ENCODE measurements at regions not wholly inside any gene's neighbourhood (a gene's known extent, or its start where the extent isn't known, plus 50 kb on each side); places are given as distances from the start of the nearest gene placed in this dataset.

- Histone ChIP-seq H3K4me3 (no peak overlapping the region), H3K27ac (no peak overlapping the region), H3K4me2 (no peak overlapping the region), H3K9me3 (no peaks in the 10 kb centered on the region), H3K4me1 (no peaks in the 10 kb centered on the region)
- TF ChIP-seq HOXB13 (CRISPR knock-in tag; IDR thresholded peaks at IDR 0.05; ENCODE audit: low read depth) (no peak), RCOR1 (IDR thresholded peaks at IDR 0.05; ENCODE audit: low read depth, low read length) (no peak), RNF2 (IDR thresholded peaks at IDR 0.05; ENCODE audit: borderline replicate concordance, low read depth) (no peak), CHD4 (IDR thresholded peaks at IDR 0.05; ENCODE audit: borderline replicate concordance) (no peak), REST (IDR thresholded peaks at IDR 0.05) (no peak)
- CTCF ChIA-PET, result interaction anchor here (1.0 kb wide), 1 partner anchor 15 kb away, joined by 4 read pairs; no protein-coding TSS in a partner anchor
- ATAC-seq (no peak), DNase-seq (ENCODE audit: low read depth in 1 of 2, low spot score in 1 of 2) (no peak), FAIRE-seq (no peak)
- WGBS (ENCODE audit: missing lambda C conversion rate), result 12% methylated on average over 3 of the region's 3 CpGs
- POLR2A ChIA-PET, result no interaction called here
Observed at GRCh38 chr7:48755061-48755555, 169.2 kb upstream of the CDC14C start.

GRCh38 chr7:48759431-48760080 lies 164.8 kb upstream of the CDC14C start:
- CTCF ChIA-PET, result no interaction called here
- 0% methylated on average over 1 of the region's 1 CpG for WGBS (ENCODE audit: missing lambda C conversion rate)
- DNase-seq (ENCODE audit: low read depth in 1 of 2, low spot score in 1 of 2), result no peak
- no peaks in the 10 kb centered on the region for H3K4me1 ChIP-seq
- H3K4me3 ChIP-seq, result no peak overlapping the region
- no peaks in the 10 kb centered on the region for H3K9me3 ChIP-seq
- no peak overlapping the region for H3K4me2 ChIP-seq
- POLR2A ChIA-PET, result no interaction called here
- FAIRE-seq, result no peak
- no peak overlapping the region for H3K27ac ChIP-seq
- no peak for ATAC-seq
- TF ChIP-seq CEBPB (IDR thresholded peaks at IDR 0.05) (no peak), ESRRA (IDR thresholded peaks at IDR 0.05; ENCODE audit: borderline replicate concordance, low read length) (no peak), BCL3 (IDR thresholded peaks at IDR 0.05) (no peak), REST (IDR thresholded peaks at IDR 0.05) (no peak), NR3C1 (IDR thresholded peaks at IDR 0.05) (no peak), HOXB5 (CRISPR knock-in tag; IDR thresholded peaks at IDR 0.05) (no peak), HES2 (IDR thresholded peaks at IDR 0.05) (no peak), CBX2 (IDR thresholded peaks at IDR 0.05; ENCODE audit: borderline replicate concordance, low read depth) (no peak), RARB (CRISPR knock-in tag; IDR thresholded peaks at IDR 0.05) (no peak), POLR2A (IDR thresholded peaks at IDR 0.05; ENCODE audit: low read length) (no peak), TP53 (CRISPR knock-in tag; IDR thresholded peaks at IDR 0.05) (no peak), POLR2AphosphoS2 (conservative IDR thresholded peaks at IDR 0.05; ENCODE audit: low read length) (no peak)

Measured in A549 (cell line).